Left ventricle myocardium inferior (tissue), 1 donor: ENCODE measurements at regions not wholly inside any gene's neighbourhood (a gene's known extent, or its start where the extent isn't known, plus 50 kb on each side); places are given as distances from the start of the nearest gene placed in this dataset.

ENCODE experiments used
- DNase-seq: peaks from one replicate; pipeline ENCODE4 v3.0.0-alpha.2; 2020
- H3K27ac ChIP-seq: fragments of 200-600 bp; replicated peaks from 2 replicates; pipeline ENCODE4 v1.8.0; 2021
- H3K27me3 ChIP-seq: fragments of 200-600 bp; 2 replicates; pipeline ENCODE4 v1.8.0; 2021; ENCODE audit warnings: low read depth
- H3K36me3 ChIP-seq: fragments of 200-600 bp; 2 replicates; pipeline ENCODE4 v1.8.0; 2021
- H3K4me1 ChIP-seq: fragments of 200-600 bp; 2 replicates; pipeline ENCODE4 v1.8.0; 2021
- H3K4me3 ChIP-seq: fragments of 200-600 bp; 2 replicates; pipeline ENCODE4 v1.8.0; 2021; ENCODE audit warnings: mild to moderate bottlenecking, moderate library complexity
- H3K9me3 ChIP-seq: fragments of 200-600 bp; replicated peaks from 2 replicates; pipeline ENCODE4 v1.8.0; 2021
- CTCF ChIP-seq: fragments of 200-600 bp; IDR thresholded peaks from 2 replicates; pipeline ENCODE4 v1.8.0; 2021; ENCODE audit warnings: antibody characterized with exemption, mild to moderate bottlenecking, borderline replicate concordance
- intact Hi-C: fragments of 100-400 bp; cut with micrococcal nuclease; formaldehyde crosslinking; loops from one replicate; pipeline ENCODE4 v1.11.0; 2022
- donor health status: DM: no; HTN: yes; CAD: no; lungs with severe emphysema.

DNA sequence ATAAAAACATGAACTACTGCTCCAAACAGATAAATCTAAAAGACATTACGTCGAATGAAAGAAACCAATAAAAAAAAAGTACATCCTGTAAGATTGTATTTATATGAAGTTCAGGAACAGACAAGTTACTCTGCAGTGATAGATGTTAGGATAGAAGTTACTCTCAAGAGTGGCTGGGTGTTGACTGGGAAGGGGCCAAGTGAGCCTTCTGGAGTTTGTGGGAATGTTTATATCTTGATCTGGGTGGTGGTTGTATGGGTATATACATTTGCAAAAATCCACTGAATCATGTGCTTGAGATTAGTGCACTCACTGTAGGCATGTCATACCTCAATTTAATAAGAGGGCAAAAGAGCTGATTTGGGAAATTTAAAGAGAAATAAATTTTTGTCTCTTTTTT lies 485.8 kb downstream of the ARHGEF28 start:
- Histone ChIP-seq H3K4me3 (no peak overlapping the region), H3K27me3 (no peaks in the 10 kb centered on the region), H3K4me1 (no peaks in the 10 kb centered on the region), H3K27ac (no peak overlapping the region), H3K36me3 (no peaks in the 10 kb centered on the region), H3K9me3 (no peaks in the 10 kb centered on the region)
- DNase-seq, result no peak
- no peak for TF ChIP-seq CTCF
- intact Hi-C loops, result no loop called here

DNA sequence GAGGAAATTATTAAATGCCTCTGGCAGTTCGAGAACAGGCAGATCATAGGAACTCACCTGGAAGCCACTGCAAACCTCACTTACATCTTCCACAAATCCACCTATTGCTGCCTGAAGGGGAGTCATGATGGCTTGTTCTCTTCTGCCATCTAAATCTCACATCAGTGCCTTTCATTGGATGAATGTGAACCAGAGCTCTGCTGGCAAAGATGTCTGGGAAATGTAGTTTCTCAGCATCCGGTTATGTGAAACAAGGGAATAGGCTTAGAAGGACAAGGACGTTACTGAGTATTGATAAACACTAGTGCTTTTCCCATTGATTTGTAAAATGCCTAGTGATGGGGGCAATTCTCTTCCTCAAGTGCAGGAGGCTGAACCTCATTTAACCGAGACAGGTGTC lies 483.3 kb downstream of the ARHGEF28 start:
- no peaks in the 10 kb centered on the region for H3K27me3 ChIP-seq
- no peak overlapping the region for H3K4me3 ChIP-seq
- H3K27ac ChIP-seq, result no peak overlapping the region
- H3K36me3 ChIP-seq, result no peaks in the 10 kb centered on the region
- intact Hi-C loops, result no loop called here
- DNase-seq, result no peak
- no peaks in the 10 kb centered on the region for H3K9me3 ChIP-seq
- TF ChIP-seq CTCF, result no peak
- H3K4me1 ChIP-seq, result peaks cover 11% of the 10 kb centered on the region

DNA sequence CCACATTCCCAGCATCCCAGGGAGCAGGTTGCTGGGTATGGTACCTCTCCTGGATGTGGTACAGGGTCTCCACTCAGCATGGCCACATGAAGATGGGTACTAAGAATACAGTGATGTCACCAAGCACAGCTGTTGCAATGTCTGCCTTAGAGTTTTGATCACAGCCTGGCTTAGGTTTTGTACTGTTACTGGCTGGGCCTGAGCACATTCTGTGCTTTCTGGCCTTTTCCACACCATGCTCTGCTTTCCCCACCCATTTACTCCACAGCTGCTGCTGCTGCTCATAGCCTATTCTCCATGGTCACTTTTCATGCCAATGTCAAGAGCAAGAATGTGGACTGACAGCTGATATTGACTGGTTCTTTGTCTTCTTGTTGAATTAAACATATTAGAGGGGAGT lies 481.9 kb downstream of the ARHGEF28 start:
- Histone ChIP-seq H3K27me3 (no peaks in the 10 kb centered on the region), H3K4me3 (no peak overlapping the region), H3K4me1 (peaks cover 20% of the 10 kb centered on the region), H3K9me3 (no peaks in the 10 kb centered on the region), H3K36me3 (no peaks in the 10 kb centered on the region), H3K27ac (peak overlapping the region; percentile 65)
- intact Hi-C loops, result no loop called here
- TF ChIP-seq CTCF, result no peak
- DNase-seq, result peak; percentile 23

DNA sequence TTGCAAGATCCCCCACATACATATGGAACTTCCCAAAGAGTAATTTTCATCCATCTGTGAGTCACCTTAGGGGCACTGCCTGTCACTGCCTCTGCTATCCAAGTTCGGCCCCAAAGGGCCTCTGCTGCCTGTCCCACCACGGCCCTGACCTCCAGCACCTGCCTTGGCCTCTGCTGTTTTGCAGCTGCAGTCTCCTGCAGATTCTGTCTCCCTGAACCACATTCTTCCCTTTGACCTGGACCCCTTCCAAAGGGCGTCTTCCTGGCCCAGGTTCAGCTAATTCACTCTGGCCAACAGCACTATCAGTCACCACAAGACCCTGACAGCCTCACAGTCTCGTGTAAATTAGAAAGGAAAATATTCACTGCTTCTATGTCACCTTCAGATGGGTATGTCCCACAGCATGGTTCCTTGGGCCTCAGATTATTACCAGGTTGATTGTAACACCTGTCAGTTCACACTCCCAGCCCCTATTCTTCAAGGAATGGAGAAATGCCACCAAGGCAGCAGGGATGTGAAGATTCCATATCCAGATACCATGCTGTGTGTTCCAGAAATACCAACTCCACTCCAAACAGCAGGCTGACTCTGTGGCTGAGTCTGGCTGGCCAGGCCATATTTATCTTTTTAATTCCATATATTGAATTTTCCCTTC lies 479.3 kb downstream of the ARHGEF28 start:
- no peaks in the 10 kb centered on the region for H3K36me3 ChIP-seq
- H3K27me3 ChIP-seq, result no peaks in the 10 kb centered on the region
- no peaks in the 10 kb centered on the region for H3K9me3 ChIP-seq
- no peak overlapping the region for H3K4me3 ChIP-seq
- no peak for TF ChIP-seq CTCF
- intact Hi-C loops, result no loop called here
- DNase-seq, result peak; percentile 39
- H3K27ac ChIP-seq, result no peak overlapping the region
- peaks cover 20% of the 10 kb centered on the region for H3K4me1 ChIP-seq

- Histone ChIP-seq H3K4me1 (peaks cover 24% of the 10 kb centered on the region), H3K9me3 (peaks cover 11% of the 10 kb centered on the region), H3K27me3 (no peaks in the 10 kb centered on the region), H3K36me3 (no peaks in the 10 kb centered on the region), H3K27ac (no peak overlapping the region), H3K4me3 (no peak overlapping the region)
- intact Hi-C loops, result no loop called here
- DNase-seq, result no peak
- no peak for TF ChIP-seq CTCF
Measured at GRCh38 chr5:74103131-74104023, 477.4 kb downstream of the ARHGEF28 start.
